ENCODE measurements at regions not wholly inside any gene's neighbourhood (a gene's known extent, or its start where the extent isn't known, plus 50 kb on each side); places are given as distances from the start of the nearest gene placed in this dataset.

DNA sequence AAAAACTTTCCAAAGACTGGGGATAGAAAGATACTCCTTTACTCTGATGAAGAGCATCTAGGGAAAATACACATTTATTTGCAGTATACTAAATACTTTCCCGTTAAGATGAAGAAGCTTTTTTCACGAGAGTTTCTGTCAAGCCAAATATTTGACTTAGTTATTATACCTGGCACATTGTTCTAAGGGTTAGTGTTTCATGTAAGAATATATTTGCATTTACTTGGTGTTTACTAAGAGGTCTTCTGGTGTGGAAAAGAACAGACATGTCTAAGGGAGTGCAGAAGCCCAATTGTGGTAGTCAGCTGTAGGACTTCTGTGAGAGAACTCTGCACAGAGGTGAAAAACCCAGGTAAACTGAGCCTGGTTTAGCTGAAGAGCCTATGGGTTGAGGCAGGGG lies 457.6 kb upstream of the SOX11 start:
- no peak for DNase-seq (ENCODE audit: low read depth in 2 of 2)

DNA sequence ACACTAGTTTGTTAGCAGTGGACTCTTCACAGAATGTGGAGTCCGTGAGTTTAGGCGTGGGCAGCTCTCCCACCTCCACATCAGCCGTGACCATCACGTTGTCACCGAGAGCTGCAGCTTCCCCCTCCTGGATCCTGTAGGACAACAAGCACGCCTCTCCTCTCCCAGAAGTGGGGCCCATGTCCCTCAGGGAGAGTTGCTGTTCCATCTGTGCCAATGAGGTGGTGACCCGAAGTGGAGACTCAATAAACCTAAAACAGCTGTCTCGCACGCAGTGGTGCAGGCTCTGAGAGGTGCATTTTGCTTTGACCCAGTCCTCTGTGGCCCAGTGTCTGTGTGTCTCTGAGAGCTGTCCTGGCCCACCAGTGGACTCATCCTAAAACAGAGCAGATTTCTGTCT lies 456.5 kb upstream of the SOX11 start:
- DNase-seq (ENCODE audit: low read depth in 2 of 2), result no peak

DNA sequence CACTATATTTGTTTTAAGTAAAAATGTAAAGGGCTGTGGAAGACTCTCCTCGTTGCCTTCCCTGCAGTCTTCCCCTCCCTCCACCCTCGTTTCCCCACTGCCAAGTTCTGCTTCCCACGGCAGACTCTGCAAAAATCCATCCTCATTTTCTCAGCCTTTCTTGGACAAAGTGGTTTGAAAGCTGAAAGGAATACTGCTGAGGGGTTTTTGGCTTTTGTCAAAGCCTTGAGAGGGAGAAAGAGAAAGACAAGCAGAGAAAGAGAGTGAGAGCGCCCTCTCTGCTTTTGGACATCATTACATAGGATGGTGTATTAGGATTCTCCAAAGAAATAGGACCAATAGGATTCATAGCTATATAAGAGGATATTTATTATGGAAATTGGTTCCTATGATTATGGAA lies 455.9 kb upstream of the SOX11 start:
- DNase-seq (ENCODE audit: low read depth in 2 of 2), result no peak

DNA sequence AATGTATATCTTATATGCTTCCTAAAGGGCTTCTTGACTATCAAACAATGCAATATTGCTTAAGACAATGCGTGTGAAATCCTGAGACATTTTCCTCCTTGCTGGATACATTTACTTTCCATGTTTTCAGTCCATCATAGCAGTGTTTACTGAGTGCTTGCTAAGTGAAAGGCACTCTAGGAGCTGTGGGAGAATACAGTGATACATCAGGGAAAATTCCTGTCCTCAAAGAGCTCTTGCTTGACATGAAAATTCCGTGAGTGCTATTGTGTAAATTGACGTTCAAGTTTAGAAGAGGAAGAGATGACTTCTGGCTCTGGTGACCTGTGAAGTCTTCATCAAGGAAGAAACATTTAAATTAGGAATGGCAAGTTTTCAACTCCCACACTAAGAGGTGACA lies 449.4 kb upstream of the SOX11 start:
- DNase-seq (ENCODE audit: low read depth in 2 of 2), result no peak

DNA sequence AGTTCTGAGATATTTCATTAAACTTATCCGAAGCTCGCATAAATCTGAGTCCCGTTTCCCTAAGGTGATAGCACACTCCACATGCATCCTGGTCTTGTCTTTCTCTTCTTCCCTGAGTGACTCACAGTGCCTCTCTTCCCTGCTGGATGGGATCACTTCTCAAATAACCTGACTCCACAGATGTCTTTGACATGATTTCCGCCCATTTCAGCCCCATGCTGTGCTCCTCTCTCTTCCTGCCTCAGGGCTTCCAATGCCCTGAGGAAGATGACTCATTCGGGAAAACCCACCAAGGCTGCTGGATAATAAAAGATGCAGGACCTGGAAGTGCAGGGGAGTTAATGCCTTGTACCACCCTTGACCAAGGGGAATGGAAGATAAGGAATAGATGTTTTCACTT lies 441.7 kb upstream of the SOX11 start:
- DNase-seq (ENCODE audit: low read depth in 2 of 2), result no peak

DNA sequence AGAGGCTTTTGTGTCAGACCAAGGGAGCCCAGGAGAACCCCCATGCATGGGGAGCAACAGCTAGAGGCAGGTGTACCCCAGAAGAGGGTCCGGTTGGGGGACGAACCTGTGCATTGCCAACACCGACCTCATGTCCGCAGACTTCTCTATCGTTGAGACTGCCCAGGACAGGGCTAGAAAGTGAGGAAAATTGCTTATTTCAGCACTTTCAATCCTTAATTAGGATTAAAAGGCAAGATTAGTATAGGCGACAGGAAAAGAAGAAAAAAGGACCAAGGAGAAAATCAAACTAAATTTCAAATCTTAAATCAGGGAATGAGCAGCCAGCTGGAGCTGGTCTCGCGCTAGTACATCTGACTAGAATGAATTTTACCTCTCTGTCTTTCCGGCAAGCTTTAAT lies 438.9 kb upstream of the SOX11 start:
- no peak for DNase-seq (ENCODE audit: low read depth in 2 of 2)

DNA sequence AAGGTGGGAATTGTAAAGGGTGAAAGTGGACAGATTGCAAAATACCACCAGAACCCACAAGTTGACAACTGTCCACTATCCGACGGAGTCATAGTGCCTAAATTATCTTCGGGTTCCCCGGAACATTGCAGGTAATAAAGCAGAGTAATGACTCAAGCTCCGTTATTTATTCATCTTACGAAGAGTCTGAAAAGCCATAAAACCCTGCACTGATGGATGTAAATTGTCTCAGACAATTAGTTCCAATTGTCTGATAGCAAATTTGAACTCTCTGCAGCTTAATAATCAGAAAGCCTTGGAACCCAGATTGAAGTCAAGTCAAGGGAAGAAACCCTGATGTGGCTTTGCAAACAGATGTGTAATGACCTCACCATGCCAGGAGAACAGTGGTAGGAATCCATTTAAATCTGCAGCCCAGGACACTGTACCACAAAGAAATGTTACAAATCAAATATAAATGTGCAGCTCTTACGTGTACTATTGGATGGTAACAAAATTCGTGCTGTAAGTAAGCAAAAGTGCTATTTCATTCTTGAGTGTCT lies 437.3 kb upstream of the SOX11 start:
- DNase-seq (ENCODE audit: low read depth in 2 of 2), result no peak

DNA sequence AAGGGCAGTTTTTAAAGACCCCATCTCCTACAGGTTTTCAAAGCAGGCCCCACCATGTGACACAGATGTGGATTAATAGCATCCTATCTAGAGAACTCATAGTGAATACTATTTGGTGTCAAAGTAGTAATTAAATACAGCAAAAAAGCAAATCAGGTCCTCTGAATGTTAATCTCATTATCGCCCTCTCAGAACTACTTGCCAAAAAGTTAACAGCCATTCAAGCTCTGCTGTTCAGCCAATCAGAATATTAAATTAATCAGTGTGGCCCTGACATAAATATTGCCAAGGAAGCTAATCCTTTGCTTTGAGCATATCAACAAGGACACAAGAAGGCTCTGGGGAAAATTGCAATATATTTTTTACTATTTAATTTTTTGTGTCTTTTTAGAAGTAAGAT lies 428.9 kb upstream of the SOX11 start:
- no peak for DNase-seq (ENCODE audit: low read depth in 2 of 2)

DNA sequence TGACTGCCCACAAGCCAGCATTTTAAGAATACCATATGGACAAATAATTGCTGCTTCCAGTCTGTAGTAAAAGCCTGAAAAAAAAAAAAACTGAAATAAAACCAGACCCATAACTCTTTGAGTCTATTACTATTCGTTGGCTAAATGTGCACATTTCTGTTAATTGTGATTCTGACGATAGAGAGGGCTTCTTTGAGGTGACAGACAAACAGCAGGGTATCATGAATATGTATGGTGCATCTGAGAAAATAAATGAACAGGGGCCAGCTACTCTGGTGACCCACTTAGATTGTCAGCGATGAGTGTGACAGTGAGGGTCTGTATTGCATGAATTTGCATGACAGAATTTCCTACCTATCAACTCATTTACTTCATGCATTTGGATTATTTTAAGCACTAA lies 427.8 kb upstream of the SOX11 start:
- no peak for DNase-seq (ENCODE audit: low read depth in 2 of 2)

DNA sequence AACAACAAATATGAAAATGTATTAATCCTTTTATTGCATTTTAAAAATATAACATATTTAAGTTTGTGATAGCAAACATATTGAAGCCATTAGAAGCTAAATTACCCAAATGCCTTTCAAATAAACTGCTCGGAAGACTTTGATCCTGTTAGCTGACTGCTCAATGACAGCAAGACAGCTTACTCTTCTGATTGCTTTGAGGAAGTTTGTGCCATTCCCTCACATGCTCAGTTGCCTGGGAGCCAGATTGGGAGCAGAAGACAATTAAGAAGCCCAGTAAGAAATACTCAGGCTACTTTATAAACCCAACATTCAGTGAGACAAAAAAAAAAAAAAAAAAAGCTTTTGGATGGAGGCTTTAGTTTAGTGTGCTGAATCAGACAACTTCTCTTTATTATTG lies 407.1 kb upstream of the SOX11 start:
- no peak for DNase-seq (ENCODE audit: low read depth in 2 of 2)

DNA sequence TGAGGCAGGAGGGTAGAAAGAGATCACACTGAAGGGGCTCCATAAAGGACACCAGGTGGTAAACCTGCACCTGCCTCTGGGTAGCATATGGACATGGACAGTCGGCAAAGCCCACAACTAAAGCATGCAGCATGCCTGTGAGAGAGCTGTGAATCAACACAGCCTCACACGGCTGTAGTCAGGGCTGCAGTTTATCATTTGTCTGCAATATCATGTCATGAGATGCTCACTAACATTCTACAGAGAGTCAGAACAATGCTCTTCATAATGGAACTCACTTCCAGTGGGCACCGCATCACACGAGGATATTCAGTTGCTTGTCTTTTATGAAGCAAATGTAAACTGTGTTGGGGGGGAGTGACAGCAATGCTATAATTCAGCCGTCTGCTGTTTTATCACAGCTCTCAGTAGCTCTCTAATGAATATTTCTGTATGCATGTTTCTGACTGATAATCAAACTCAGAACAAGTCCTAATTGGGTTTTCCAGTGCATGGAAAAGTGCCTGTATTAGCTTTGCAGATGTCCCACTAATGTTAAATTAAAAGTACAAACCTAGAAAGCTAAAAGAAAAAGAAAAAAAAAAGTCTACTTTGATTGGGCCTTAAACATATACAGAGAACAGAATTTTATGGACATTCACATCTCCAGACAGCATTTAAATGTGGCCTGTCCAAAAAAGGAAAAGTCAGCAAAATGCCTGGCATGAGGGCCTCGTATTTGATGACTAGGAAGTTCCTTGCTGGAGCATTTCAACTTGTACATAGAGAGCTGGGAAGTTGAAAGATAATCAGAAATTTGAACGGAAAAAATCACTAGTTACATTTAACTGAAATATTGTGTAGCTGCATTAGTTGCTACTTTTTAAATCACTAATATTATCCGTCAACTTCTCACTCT lies 406.1 kb upstream of the SOX11 start:
- DNase-seq (ENCODE audit: low read depth in 2 of 2), result no peak

DNA sequence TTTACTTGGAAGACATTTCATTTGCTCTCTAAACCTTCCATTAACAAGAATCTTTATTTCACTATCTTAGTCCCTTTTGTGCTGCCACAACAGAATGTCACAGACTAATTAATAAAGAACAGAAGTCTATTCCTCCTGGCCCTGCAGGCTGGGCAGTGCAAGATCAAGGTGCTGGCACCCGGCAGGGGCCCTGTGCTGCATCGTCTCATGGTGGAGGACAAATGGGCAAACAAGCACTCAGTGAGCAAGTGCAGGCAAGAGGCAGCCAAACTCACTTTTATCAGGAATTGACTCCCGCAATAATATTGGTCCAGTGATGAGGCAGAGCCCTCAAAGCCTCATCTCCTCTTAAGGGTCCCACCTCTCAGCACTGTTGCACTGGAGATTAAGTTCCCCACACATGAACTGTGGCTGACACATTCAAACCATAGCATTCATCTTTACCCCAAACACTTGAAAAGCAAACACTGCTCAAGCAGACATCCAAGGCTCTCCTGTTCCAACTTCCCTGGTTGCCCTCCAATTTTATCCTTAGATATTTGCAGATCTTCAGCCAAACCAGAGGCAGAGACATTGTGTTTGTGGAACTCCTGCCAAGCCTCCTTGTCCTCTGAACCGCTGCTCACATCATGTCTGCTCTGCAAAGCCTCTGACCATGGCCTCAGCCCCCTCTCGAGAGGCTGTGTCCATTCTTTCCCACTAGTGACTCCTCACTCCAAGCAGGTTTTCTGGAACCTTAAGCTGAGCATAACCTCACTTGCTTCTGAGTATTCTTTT lies 404.4 kb upstream of the SOX11 start:
- DNase-seq (ENCODE audit: low read depth in 2 of 2), result no peak

DNA sequence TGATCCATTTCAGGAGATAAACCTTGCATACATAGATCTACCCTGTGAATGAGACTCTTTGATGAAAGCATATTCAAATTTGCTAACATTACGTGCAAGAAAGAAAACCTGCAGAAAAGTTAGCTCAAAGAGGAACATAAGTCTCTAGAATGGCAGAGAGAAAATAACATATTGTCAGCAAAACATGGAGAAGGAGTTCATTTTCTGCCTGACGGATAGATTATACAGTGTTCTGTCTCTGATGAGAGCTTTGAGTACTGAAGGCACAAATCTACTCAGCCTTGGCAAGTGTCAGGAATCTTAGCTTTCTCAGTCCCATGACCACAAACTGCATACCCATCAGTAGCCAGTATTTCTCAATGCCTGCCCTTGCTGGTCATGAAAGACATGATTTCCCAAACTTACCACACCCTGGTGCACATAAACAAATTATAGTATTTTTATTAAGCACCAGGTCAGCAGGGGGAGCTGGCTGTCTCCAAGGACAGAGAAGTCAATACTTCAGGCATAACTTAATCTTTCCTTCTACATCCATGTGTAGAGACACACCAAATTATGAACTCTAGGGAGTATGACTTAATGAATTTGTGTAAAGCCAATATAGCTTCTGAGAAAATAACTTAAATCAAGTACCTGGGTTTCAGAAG lies 401.2 kb upstream of the SOX11 start:
- DNase-seq (ENCODE audit: low read depth in 2 of 2), result no peak

DNA sequence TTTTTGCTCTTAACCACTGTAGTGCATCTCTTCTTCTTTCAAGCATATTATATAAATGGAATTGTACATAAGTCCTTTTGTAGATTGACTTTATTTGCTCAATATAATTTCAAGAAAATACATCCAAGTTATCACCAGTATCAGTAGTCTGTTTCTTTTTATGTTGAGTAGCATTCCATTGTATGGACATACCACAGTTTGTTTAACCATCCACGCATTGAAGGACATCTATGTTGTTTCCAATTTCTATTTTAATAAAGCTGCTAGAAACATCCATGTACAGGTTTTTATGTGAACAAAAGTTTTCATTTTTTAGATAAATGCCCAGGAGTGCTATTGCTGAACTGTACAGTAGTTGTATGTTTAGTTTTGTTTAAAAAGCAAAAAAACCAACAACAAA lies 387.5 kb upstream of the SOX11 start:
- no peak for DNase-seq (ENCODE audit: low read depth in 2 of 2)

DNA sequence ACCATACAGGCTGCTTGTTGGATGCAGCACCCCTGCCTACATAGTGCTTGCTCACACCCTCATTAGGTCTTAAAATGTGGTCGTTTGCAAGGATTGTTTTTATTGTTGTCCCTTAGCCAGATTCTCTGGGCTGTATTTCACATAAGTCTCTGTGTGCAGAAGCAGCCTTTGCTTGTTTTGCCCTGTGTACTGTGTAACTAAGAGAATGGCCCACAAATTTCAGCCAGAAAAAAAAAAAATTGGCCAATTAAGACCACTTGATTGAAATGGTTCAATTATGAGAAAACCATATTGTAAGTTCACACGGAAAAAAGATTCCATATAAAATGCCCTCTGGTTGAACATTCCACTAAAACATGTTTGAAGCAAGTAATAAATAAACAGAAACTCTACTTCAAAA lies 377.1 kb upstream of the SOX11 start:
- DNase-seq (ENCODE audit: low read depth in 2 of 2), result no peak

DNA sequence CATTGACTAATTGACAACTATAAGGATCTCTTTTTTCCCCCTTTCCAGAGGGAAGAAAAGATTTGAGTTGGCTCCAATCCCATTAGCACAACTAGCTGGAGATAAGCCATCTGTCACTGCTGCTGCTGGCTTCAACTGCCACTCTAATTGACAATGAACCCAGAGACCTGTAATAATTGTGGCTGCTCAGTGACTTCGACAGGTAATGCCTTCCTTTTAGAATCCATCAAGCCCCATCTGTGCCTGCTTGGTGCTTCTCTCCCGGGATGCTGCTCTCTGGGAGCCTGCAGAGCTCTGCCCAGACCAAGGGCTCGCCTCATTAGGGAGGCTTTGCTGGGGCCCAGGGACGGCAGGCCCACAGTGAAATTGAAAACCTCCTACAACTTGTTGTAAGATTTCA lies 376.7 kb upstream of the SOX11 start:
- no peak for DNase-seq (ENCODE audit: low read depth in 2 of 2)

DNA sequence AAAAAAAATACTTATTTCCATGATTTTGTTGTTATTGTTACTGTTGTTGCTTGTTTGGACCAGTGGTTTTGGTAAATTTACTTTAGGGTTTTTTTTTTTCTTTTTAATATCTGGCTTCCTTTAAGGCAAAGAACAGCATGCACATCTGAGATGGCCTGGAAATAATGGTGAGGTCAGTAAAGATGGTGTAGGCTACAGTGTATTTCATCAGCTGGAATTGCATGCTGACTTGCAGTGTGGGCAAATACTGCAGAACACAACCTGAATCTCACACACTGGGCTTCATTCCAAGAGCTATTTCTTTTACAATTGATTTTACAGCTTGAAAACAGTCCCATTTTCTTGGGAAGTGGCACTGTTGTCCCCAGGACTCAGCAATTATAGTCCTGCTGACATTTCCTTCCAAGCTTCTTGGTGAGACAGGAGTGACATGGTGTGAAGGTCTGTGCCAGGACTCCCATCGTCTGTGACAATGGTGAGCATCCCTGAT lies 376.1 kb upstream of the SOX11 start:
- no peak for DNase-seq (ENCODE audit: low read depth in 2 of 2)

DNA sequence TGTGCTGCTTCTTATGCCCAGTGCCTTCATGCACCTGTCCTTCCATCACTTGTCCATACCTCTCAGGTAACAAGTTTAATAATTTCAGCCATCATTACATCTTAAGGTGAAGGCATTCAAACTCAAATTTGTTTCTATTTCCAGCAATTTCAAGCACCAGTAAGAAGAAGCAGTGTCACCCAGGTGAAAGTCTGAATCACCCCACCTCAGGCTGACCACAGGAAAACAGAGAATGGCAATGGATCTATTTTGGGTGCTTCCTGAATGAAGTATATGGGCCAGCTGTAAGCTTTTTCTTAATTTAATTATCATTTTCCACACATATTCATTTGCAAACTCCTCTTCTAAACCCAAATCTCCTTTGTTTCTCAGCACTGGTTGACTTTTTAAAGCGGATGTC lies 372.7 kb upstream of the SOX11 start:
- DNase-seq (ENCODE audit: low read depth in 2 of 2), result no peak

DNA sequence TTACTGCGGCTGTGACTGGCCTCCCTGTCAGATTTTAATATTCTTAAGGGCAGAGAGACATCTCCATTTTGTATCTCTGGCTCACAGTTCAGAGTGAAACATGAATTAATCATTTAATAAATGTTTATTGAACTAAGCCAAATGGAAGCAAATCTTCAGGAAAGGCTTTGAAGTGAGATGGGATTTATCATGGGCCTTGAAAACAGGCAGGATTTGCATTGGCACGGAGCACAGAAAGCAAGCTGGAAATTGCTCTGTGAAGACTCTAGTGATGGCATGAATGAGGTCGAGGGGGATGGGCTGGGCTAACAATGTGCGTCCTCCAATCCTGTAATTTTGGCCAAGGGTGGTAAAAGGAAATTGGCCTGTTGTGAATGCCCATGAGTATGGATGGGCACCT lies 369.8 kb upstream of the SOX11 start:
- no peak for DNase-seq (ENCODE audit: low read depth in 2 of 2)

DNA sequence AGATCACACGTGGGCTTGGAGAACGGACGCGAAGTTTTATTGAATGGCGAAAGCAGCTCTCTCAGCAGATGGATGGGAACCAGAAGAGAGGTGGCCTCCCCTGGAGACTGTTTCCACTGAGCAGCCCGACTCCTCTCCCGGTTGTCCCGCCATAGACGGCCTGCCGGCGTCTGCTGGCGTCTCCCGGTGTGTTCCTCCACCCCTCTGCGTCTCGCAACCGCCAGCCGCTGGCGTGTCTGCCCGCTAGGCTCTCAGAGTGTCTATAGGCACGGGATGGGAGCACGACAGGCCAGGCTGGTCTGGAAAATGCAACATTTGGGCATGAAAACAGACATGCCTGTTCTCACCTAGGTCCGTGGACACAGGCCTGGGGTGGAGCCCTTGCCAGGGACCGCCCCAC lies 366.7 kb upstream of the SOX11 start:
- no peak for DNase-seq (ENCODE audit: low read depth in 2 of 2)

DNA sequence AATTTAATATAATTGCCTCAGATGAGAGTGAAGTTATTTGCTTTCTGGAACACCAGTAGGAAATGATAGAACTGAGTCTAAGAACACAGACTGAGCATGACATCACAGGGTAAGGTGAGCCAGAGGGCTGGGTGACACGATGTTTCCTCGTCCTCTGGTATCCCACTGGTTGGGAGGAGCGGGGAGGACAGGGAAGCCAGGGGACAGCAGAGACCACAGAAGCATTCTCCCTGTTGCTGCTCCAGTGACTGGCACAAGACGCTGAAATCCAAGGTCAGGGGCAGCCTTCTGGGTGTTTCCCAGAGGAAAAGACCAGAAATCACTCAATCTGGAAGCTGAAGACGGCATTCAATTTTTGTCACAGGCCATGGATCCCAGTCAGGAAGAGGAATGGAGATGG lies 363.4 kb upstream of the SOX11 start:
- no peak for DNase-seq (ENCODE audit: low read depth in 2 of 2)

DNA sequence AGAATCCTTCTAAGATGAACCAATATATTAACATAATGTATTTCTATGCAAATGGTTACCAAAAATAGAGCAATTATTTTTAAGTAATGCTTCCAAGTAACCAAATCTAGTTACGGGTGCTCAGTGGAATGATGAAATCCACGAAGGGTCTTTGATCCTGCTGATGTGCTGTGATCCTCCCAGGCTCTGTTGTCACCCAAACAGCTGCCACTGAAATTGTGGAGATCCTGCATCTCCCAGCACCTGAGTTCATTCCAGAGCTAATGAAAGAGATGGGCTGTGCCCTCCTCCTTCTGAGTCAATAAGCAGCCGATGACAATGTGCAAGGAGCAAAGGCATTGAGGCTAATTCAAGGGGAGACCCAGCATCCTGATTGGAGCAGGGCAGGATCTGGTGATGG lies 362.4 kb upstream of the SOX11 start:
- DNase-seq (ENCODE audit: low read depth in 2 of 2), result no peak
